CD4-positive, alpha-beta T cell treated with Interleukin-12 subunit alpha and Interleukin-12 subunit beta, for 1 hour (primary cell): ENCODE measurements at regions not wholly inside any gene's neighbourhood (a gene's known extent, or its start where the extent isn't known, plus 50 kb on each side); places are given as distances from the start of the nearest gene placed in this dataset.
"Not testable (repeated sequence)": the region's sequence is repeated elsewhere in the genome, so short reads cannot be mapped to it uniquely, and the experiment has no call there.

Experiments
- DNase-seq: peaks from one replicate; pipeline ENCODE4 v3.0.0-alpha.2; 2020

DNA sequence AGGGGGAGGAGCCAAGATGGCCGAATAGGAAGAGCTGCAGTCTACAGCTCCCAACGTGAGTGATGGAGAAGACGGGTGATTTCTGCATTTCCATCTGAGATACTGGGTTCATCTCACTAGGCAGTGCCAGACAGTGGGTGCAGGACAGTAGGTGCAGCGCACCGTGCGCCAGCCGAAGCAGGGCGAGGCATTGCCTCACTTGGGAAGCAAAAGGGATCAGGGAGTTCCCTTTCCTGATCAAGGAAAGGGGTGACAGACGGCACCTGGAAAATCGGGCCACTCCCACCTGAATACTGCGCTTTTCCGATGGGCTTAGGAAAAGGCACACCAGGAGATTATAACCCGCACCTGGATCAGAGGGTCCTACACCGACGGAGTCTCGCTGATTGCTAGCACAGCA lies 121.1 kb upstream of the SESTD1 start:
- DNase-seq: not testable (repeated sequence)

DNA sequence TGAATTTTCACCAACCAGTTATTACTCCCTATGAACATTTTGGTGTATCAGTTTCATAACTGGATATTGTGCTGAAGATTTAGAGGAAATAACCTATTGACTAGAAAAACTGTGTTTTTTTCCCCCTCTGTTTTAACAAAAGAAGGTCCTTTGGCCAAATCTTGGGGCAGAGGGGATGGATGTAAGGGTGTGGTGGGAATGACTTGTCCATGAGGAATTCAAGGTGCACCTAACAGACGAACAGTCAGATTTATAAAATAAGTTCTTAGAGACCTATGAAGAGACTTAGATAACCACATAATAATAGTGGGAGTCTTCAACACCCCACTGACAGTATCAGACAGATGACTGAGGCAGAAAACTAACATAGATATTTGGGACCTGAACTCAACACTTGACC lies 119.3 kb upstream of the SESTD1 start:
- DNase-seq: no peak

DNA sequence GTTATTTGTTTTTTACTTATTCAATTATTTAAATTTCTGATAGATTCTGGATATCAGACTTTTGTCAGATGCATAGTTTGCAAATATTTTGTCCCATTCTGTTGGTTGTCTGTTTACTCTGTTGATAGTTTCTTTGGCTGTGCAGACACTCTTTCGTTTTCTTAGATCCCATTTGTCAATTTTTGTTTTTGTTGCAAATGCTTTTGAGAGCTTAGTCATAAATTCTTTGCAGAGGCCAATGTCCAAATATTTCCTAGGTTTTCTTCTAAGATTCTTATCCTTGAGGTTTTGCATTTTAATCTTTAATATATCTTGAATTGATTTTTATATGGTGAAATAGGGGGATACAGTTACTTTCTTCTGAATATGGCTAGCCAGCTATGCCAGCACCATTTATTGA lies 112.7 kb upstream of the SESTD1 start:
- DNase-seq: no peak

DNA sequence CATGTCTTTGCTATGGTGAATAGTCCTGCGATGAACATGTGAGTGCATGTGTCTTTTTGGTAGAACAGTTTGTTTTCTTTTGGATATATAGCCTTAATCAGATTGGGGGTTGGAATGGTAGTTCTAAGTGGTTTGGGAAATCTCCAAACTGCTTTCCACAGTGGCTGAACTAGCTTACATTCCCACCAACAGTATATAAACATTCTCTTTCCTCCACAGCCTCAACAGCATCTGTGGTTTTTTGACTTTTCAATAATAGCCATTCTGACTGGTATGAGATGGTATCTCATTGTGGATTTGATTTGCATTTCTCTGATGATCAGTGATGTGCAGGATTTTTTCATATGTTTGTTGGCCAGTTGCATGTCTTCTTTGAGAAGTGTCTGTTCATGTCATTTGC lies 112.2 kb upstream of the SESTD1 start:
- DNase-seq: no peak

DNA sequence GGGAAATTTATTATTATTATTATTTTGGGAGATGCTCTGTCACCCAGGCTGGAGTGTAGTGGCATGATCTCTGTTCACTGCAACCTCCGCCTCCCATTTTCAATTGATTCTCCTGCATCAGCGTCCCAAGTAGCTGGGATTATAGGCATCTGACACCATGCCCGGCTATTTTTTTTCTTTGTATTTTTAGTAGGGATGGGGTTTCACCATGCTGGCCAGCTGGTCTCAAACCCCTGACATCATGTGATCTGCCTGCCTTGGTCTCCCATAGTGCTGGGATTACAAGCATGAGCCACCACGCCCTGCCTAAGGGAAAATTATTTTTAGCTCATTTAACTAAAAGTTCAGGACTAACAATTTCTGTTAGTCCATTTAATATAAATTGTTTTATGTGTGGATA lies 109.2 kb upstream of the SESTD1 start:
- DNase-seq: no peak

DNA sequence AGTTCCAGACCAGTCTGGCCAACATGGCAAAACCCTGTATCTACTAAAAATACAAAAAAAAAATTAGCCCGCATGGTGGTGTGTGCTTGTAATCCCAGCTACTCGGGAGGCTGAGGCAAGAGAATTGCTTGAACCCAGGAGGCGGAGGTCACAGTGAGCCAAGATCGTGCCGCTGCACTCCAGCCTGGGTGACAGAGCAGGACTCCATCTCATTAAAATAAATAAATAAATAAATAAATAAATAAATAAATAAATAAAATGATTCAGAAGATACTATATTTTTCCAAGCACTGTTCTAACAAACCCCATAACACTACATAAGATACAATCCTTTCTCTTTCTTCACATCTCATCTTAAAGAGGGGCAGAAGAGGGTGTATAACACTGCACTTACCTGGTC lies 100.9 kb upstream of the SESTD1 start:
- not testable (repeated sequence) for DNase-seq

DNA sequence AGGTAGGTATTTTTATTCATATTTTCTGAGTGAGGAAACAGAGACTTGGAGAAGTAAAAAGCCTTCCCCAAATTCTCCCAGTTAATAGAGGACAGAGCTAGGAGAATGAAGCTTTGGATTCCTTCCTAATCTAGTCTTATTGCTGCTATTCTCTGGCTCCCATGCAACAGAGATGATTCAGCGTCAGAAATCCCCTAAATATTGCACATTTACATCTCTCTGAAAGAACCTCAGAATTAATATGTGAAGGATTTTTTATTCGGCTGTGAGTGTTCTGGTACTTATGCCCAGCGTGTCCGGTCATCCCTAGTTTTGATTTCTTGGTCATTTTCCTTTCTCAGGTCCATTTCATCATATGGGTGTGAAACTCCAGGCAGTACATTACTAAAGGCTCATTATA lies 91.2 kb upstream of the SESTD1 start:
- DNase-seq: no peak

DNA sequence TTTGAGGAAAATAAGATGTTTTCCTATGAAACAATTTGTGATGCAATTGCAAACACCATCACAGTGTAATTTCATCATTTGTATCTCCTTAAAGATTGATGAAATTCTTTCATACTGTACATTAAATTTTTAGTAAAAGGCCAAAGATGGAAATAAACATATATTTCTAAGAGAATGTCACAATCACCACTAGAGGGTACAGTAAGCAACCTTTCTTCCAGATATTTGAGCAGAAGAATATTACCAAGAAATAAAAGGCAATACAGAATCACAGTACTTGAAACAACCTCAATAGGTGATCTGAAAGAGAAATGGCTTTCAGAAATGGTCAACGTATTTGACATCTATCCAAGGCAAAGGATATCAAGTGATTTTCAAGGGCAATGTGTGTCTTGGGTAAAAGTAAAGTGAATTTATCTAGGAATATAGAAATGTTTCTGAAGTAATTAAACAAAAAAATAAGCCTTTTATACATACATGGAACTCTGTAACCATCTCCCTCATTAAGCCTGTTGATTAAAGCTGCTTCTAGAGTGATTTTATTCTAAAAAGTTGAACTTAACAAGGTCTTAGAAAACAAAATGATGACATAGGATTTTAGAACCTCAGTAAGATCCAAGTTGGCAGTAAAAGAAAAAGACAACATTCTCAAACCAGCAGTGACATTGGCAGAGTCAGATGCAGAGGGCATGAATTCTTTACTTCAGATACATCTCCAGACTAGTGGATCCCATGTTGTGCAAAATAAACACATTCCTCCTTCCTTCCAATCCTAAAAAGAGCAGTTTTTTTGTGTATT lies 90.3 kb upstream of the SESTD1 start:
- no peak for DNase-seq

DNA sequence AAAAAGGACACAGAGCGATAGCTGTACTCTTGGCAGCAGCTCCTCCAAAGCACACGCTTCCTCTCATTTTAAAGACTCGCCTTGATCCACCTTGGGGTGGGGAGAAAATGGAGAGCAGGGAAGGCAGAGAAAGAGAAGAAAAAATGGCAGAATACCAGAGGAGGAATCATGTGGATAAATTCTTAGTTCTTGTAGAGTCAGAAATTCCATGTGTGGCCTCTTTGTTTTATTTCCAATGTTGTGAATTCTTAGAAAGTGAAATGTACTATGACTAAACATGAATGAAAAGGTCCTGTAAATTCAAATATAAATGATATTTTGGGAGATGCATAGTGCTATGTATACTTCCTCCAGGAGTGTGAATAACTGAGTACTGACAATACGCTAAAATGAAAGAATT lies 89.7 kb upstream of the SESTD1 start:
- DNase-seq: no peak

DNA sequence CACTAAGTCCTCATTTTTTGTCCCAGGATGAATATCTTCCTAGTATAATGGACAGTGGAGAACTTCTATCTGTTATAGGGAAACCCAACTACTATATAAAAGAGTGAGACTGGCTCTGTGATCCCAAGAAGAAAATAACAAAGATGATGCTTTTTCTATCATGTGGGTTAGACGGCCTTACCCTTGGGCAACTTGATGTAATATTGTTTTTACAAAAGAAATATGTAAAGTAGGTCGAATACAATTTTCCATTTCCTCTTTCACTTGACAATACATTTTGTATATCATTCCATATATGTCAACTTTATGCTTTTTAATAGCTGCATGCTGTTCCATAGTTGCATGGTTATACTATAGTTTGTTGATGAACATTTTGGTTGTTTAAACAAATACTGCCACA lies 87.5 kb upstream of the SESTD1 start:
- no peak for DNase-seq

DNA sequence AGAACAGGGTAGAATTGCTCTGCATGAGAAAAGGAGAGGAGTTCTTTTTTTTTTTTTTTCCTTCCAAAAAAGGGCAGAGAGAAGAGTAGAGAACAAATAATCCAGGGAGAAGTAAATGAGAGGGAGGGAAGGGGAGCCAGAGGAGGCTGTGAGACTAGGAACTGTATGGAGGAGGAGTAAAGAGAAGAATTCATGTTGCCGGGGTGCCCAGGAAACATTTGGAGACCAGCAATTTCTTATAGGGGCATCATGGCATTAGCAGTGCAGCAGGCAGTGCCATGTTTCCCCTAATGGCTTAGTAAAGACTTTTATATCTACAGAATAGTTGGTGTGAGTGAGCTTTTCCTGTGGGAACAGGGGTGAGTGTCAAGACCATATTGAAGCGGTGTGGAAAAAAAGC lies 86.4 kb upstream of the SESTD1 start:
- DNase-seq: no peak

DNA sequence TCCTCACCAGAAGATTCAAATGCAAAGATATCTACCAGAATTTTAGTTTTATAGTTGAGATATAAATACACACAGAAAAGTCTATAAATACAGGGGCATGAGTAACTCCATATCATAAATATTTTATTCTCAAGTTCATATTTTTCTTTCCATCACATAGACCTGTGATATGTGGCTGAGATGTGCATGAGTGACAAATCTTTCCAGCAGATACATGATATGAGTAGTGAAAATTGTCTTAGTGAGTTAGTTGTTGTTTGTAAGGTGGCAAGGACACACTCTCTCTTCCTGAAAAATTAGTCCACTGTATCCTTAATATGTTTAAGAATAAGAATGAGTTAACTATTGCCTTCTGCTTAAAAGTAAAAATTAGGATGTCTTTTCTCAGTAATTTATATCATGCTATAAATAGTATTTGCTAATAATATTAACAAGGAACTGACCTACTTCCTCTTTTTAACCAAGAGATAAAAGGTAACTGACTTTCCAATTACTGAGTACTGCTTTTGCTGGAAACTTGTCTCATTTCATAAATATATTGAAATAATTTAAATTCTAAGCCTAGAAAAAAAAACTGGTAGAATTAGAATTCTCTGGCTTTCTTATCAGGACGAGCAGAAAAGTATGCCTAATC lies 85.2 kb upstream of the SESTD1 start:
- no peak for DNase-seq

DNA sequence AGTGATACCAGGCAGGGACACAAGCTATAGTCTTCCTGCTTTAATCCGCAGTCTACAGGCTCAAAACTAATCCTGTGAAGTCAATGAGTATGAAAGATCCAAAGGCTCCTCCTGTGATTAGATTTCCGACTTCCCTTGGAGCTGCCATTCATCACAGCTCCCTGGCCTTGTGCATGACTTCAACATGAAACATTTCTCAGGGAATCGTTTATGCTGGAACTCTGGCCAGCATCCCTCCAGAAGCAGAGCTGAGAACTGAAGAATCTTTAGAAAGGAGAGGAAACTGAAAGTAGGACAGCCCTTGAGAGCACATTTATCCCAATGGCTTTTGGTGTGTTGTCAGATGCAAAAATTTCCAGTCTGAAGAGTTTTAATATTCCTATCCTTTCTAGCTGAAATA lies 84.3 kb upstream of the SESTD1 start:
- DNase-seq: no peak

DNA sequence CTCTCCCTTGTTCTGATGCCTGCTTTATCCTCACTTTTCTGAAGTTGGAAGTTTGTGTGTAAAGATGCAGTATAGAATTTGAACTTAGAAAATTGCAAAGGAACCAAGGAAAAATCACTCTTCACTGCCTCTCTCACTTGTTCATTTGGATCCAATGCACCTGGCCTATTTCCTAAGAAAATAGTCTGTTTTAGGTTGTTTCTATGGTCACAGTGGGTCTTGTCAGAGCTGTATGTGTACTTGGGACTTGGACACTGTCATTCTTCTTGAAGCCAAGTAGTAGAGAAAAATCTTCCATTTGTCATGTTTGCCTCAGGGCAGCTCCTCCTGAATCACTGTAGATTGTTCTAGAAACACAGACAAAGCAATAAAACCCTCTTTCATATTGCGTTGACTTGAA lies 80.3 kb upstream of the SESTD1 start:
- DNase-seq: no peak

DNA sequence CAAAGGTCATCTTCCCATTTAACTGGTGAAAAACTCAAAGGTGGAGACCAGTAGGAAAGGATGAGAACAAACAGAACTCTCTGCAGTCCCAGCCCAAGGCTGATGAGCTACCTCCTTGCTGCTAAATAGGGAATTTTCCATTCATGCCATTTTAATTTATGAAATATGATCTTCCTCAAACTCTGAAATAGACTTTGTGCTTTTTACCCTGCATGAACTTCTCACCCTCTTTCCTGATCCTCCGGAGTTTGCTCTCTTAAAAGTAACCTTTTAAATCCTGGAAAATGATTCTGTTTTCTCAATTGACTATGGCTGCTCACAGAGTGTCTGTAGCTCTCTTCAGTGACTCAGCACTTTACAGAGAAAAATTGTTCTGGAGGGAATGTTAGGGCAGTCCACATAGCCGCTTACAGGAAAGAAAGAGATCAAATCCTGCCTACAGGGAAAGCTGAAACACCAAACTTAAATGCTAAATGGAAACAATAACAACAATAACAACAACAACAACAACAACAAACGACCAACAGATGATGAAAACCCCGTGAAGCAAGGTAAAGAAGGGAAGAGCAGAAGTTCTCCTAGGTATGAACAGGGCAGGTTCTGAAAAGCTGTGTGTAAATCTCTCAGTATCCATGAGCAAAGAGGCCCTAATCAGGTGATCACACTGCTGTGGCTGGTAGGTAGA lies 79.8 kb upstream of the SESTD1 start:
- DNase-seq: no peak

DNA sequence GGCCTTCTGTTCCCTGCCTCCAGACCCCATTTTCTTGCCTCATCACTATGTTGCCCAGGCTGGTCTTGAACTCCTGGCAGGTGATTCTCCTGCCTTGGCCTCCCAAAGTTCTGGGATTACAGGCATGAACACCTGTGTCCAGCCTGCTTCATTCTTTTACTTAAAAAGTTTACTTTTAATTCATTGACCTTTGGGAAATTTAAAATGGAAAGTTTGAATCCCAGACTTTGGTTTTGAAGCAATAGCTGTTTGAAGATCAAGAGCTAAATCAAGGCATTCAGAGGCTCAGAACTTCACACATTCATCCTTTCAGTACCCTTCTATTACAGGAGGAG lies 79.3 kb upstream of the SESTD1 start:
- no peak for DNase-seq

DNA sequence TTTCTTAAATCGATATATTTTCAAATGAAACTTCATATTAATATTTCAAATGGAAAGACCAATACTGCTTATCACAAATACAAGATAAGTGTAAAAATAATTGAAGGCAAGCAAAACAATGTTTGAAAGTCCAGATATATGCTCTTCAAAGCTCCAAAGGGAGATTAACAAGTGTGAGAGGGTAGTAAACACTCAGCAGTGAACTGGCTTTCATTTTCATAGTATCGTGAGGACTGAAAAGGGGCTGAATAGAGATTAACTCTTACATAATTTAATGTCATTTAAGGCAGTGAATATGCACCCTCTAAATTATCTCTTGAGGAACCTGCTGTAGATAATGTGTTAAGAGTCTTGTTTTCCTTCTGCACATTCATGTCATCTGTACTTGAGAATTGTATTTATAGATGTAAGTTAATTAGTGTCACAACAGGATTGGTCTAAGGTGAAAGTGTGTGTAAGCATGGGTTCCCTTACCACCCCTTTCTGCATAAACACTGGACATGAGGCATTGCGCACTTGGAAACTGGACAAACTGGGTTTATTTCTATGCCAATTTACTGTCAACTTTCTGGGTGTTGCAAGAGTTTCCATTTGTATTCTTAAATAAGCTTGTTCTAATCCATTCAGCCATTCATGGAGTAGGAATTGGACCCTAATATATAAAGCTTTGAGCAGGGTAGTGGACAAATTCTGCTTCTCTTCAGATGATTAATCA lies 76.7 kb upstream of the SESTD1 start:
- no peak for DNase-seq

DNA sequence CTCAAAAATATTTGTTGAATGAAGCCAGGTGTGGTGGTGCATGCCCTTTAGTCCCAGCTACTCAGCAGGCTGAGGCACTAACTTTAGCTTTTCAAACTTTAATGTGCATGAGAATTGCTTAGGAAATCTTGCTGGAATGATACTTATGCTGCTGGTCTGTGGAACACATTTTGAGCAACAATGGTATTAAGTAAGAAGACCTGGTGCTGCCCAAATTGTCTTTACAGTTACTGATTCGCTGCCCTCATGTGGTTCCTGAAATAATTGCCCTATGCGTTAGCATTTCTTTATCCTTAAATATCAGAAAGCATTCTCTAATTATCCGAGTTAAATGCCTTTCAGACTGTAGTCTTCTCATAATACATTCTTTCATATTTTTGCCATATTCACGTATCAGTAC lies 76.0 kb upstream of the SESTD1 start:
- DNase-seq: peak; percentile 5

DNA sequence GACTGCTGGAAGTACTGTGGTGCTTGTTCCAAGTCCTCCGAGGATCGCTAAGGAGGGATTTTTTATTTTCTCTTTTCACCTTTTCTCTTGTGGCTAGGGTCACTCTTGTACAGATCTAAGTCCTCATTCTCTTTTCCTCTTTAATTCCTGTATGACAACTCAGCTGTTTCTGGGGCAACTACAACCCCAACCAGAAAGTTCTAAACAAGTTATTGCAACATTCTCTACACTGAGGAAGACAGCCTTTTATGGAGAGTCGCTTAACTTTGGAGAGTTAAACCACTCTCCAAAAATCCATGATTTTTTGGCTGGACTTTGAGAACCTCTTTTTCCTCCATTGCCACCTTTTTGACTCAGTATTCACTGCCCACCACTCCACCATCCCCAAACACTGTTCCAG lies 74.0 kb upstream of the SESTD1 start:
- no peak for DNase-seq

DNA sequence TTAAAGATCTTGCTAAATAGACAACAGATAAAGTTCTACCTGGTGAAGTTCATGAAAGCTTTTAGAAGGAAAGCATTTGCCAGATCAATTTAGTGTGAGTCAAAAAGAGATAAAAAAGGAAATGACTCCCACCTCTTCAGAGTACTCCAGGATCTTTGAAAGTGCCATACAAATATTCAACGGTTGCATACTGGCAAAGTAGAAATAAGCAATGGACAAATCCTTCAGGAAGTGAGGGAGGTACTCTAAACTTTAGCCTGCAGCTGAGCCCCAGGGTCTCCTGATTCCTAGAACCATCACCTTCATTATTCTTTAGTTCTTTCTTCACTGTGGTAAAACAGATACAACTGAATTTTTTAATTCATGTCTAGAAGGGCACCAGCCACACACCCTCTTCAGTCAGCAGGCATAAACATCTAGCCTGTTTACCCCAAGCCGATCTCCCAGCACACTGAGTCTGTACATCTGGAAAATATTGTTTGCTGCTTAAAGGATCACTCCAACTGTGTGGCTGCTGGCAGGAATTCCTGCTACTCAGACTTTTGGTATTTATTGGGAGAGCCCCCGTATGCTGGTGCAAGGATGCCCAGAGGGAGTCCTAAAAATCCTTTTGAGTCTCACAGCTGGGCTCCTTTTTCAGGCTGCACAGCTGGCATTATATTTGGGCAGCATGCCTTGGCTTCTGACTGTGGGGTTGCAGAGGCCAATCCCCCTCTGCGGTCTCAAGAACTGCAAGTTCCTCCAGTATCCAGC lies 72.3 kb upstream of the SESTD1 start:
- no peak for DNase-seq

DNA sequence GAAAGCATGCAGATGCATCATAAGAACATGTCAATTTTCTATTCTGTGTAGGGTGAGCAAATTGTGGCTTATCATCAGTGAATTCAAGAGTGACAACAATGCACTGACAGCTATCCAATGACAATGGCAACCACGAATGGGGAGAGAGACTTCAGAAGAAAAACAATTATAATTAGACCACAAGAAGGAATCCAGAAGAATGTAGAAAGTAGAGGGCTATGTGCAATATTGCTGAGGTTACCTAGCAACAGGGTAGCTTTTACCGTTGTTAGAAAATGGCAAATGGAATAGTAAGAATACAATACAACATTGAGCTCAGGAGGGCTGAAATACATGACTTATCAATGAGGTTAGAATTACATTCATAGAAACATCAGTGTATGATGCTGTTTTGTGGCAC lies 71.1 kb upstream of the SESTD1 start:
- DNase-seq: no peak

DNA sequence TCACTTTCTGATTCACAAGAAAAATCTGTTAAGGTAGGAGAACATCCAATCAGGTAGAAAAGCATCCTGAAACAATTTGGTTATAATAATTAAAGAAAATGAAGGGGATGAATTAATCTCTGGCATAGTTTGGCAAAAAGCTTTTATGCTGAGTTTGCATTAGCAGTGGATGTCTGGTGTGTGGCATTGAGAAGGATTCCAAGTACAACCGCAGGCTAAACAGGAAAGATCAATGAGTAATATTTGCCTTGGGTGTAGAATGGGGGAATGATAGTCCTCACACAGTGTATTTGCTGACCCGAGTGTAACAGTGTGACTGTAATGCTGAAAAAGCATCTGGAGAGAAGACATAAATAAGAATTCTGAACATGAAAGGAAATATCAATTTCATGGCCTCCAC lies 68.3 kb upstream of the SESTD1 start:
- DNase-seq: no peak

DNA sequence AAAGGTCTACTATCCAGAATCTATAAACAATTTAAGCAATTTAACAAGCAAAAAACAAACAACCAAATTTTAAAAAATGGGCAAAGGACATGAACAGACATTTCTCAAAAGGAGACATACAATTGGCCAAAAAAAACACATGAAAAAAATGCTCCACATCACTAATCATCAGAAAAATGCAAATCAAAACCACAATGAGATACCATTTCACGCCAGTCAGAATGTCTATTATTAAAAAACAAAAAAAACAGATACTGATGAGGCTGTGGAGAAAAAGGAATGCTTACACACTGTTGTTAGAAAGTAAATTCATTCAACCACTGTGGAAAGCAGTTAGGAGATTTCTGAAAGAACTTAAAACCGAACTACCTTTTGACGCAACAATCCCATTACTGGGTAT lies 66.4 kb upstream of the SESTD1 start:
- DNase-seq: no peak
